ENCODE measurements at regions not wholly inside any gene's neighbourhood (a gene's known extent, or its start where the extent isn't known, plus 50 kb on each side); places are given as distances from the start of the nearest gene placed in this dataset.

GRCh38 chrX:46278572-46278971, 266.6 kb downstream of the ZNF674 start (continued):
- no peak for TF ChIP-seq HDAC2 (IDR thresholded peaks at IDR 0.05)
- no peak for TF ChIP-seq CHD4 (IDR thresholded peaks at IDR 0.05; ENCODE audit: borderline replicate concordance)
- TF ChIP-seq POLR2A (IDR thresholded peaks at IDR 0.05; ENCODE audit: low read length) = no peak
- no peak for TF ChIP-seq FOXS1 (CRISPR knock-in tag; IDR thresholded peaks at IDR 0.05)

GRCh38 chrX:46268412-46268811, 276.8 kb downstream of the ZNF674 start:
- Histone ChIP-seq H3K4me2 (peak overlapping the region; percentile 48), H3K4me3 (no peak overlapping the region), H3K9me3 (0 out of 3 replicates have a peak, but pooled peaks cover 9% of the 10 kb centered on the region), H3K4me1 (peaks cover 20% of the 10 kb centered on the region), H3K27ac (peak overlapping the region; percentile 82 to 87)
- TF ChIP-seq HES2 (IDR thresholded peaks at IDR 0.05) = no peak
- TF ChIP-seq HOXB5 (CRISPR knock-in tag; IDR thresholded peaks at IDR 0.05) = no peak
- TF ChIP-seq FOXS1 (CRISPR knock-in tag; IDR thresholded peaks at IDR 0.05) = no peak
- peak; percentile 43; the same call in 1 of the 2 replicates for TF ChIP-seq JUNB (IDR thresholded peaks at IDR 0.05)
- no peak for TF ChIP-seq CHD2 (IDR thresholded peaks at IDR 0.05; ENCODE audit: low read length, partially characterized antibody)
- TF ChIP-seq ZFP36 (IDR thresholded peaks at IDR 0.05; ENCODE audit: borderline replicate concordance, partially characterized antibody) = no peak
- no peak for TF ChIP-seq FOSL2 (IDR thresholded peaks at IDR 0.05)
- TF ChIP-seq FOSL2 (CRISPR knock-in tag; IDR thresholded peaks at IDR 0.05) = peak; percentile 58; the same call in 1 of the 2 replicates
- peak; percentile 98 for TF ChIP-seq MAFK (IDR thresholded peaks at IDR 0.05; ENCODE audit: partially characterized antibody)
- TF ChIP-seq NFE2L2 (conservative IDR thresholded peaks at IDR 0.05; ENCODE audit: low read length) = peak; percentile 96
- no peak for TF ChIP-seq MAX (IDR thresholded peaks at IDR 0.05)
- ATAC-seq (peak in 1 of 2 experiments; percentile 68; a peak in 3 of 6 replicates), DNase-seq (ENCODE audit: low read depth in 1 of 2, low spot score in 1 of 2) (peak; percentile 13 to 77), FAIRE-seq (peak; percentile 98)
- POLR2A ChIA-PET = no interaction called here
- WGBS (ENCODE audit: missing lambda C conversion rate) = 5% methylated on average over 1 of the region's 1 CpG
- CTCF ChIA-PET = interaction anchor here (0.9 kb wide), 1 partner anchor 305 kb away, joined by 3 read pairs; no protein-coding TSS in a partner anchor

GRCh38 chrX:46263494-46263893, 281.7 kb downstream of the ZNF674 start:
- H3K27ac ChIP-seq = peak overlapping the region in 1 of 2 experiments; percentile 68; a peak in 3 of 6 replicates
- CTCF ChIA-PET = interaction anchor here (1.2 kb wide), 1 partner anchor 60 kb away, joined by 3 read pairs; no protein-coding TSS in a partner anchor
- TF ChIP-seq RNF2 (IDR thresholded peaks at IDR 0.05; ENCODE audit: borderline replicate concordance, low read depth) = no peak
- TF ChIP-seq KDM5A (IDR thresholded peaks at IDR 0.05) = no peak
- no peak for TF ChIP-seq ZFP36 (IDR thresholded peaks at IDR 0.05; ENCODE audit: borderline replicate concordance, partially characterized antibody)
- TF ChIP-seq TP53 (CRISPR knock-in tag; IDR thresholded peaks at IDR 0.05) = no peak
- WGBS (ENCODE audit: missing lambda C conversion rate) = 68% methylated on average over 3 of the region's 3 CpGs
- no peak overlapping the region for H3K4me2 ChIP-seq
- no peak for ATAC-seq
- H3K4me1 ChIP-seq = peaks cover 14% of the 10 kb centered on the region
- H3K4me3 ChIP-seq = no peak overlapping the region
- H3K9me3 ChIP-seq = no peaks in the 10 kb centered on the region
- POLR2A ChIA-PET = no interaction called here
- peak in 1 of 2 experiments; percentile 17 for DNase-seq (ENCODE audit: low read depth in 1 of 2, low spot score in 1 of 2)
- FAIRE-seq = no peak

GRCh38 chrX:46262304-46262703, 282.9 kb downstream of the ZNF674 start:
- Histone ChIP-seq H3K27ac (no peak overlapping the region; a peak in 1 of 6 replicates), H3K4me1 (peaks cover 6% of the 10 kb centered on the region; the same call in 2 of the 3 replicates), H3K4me2 (no peak overlapping the region), H3K9me3 (no peaks in the 10 kb centered on the region), H3K4me3 (no peak overlapping the region)
- ChIA-PET POLR2A (no interaction called here), CTCF (interaction anchor here (0.6 to 1.2 kb wide), 2 partner anchors 59 to 348 kb away, joined by 3 read pairs; no protein-coding TSS in a partner anchor)
- DNase-seq (ENCODE audit: low read depth in 1 of 2, low spot score in 1 of 2) (no peak), FAIRE-seq (no peak), ATAC-seq (no peak)
- WGBS (ENCODE audit: missing lambda C conversion rate) = 80% methylated on average over 3 of the region's 3 CpGs
- TF ChIP-seq CTCF (IDR thresholded peaks at IDR 0.05) (no peak), RAD21 (conservative IDR thresholded peaks at IDR 0.05 in 1 of 2, IDR thresholded peaks at IDR 0.05 in 1 of 2) (no peak), EHMT2 (IDR thresholded peaks at IDR 0.05; ENCODE audit: low read depth) (no peak), RNF2 (IDR thresholded peaks at IDR 0.05; ENCODE audit: borderline replicate concordance, low read depth) (no peak), NFE2L2 (conservative IDR thresholded peaks at IDR 0.05; ENCODE audit: low read length) (no peak), USF2 (IDR thresholded peaks at IDR 0.05) (no peak), HMGXB4 (CRISPR knock-in tag; IDR thresholded peaks at IDR 0.05; ENCODE audit: borderline replicate concordance) (no peak), MAZ (IDR thresholded peaks at IDR 0.05; ENCODE audit: borderline replicate concordance, low read depth, low read length) (no peak), ATOH8 (CRISPR knock-in tag; IDR thresholded peaks at IDR 0.05; ENCODE audit: low read depth) (no peak), ZC3H11A (IDR thresholded peaks at IDR 0.05) (no peak), SMC3 (IDR thresholded peaks at IDR 0.05) (no peak), MYC (IDR thresholded peaks at IDR 0.05; ENCODE audit: borderline replicate concordance, low read length) (no peak), EP300 (IDR thresholded peaks at IDR 0.05) (no peak)
